ENCODE measurements at regions not wholly inside any gene's neighbourhood (a gene's known extent, or its start where the extent isn't known, plus 50 kb on each side); places are given as distances from the start of the nearest gene placed in this dataset.

- DNase-seq, result no peak
These were observed 162.1 kb downstream of the RAB11FIP2 start for GRCh38 chr10:117884592-117884991.

- DNase-seq, result no peak
These were observed 161.4 kb downstream of the RAB11FIP2 start for GRCh38 chr10:117885206-117885829.

- no peak for DNase-seq
These were observed 160.0 kb downstream of the RAB11FIP2 start for GRCh38 chr10:117886766-117887165.

GRCh38 chr10:117889664-117890063, 157.1 kb downstream of the RAB11FIP2 start:
- no peak for DNase-seq

GRCh38 chr10:117892681-117893220, 154.0 kb downstream of the RAB11FIP2 start:
- no peak for DNase-seq

- no peak for DNase-seq
These were observed 152.4 kb downstream of the RAB11FIP2 start for GRCh38 chr10:117894339-117894738.

- DNase-seq, result no peak
These were observed 150.2 kb downstream of the RAB11FIP2 start for GRCh38 chr10:117896517-117896916.

- no peak for DNase-seq
These were observed 147.5 kb downstream of the RAB11FIP2 start for GRCh38 chr10:117899181-117899683.

- peak; percentile 45 for DNase-seq
These were observed 146.5 kb downstream of the RAB11FIP2 start for GRCh38 chr10:117900280-117900679.

GRCh38 chr10:117903854-117904253, 142.9 kb downstream of the RAB11FIP2 start:
- no peak for DNase-seq

GRCh38 chr10:117905404-117905803, 141.3 kb downstream of the RAB11FIP2 start:
- DNase-seq, result no peak

GRCh38 chr10:117911684-117912083, 135.1 kb downstream of the RAB11FIP2 start:
- no peak for DNase-seq

GRCh38 chr10:117914334-117914733, 132.4 kb downstream of the RAB11FIP2 start:
- DNase-seq, result no peak

- no peak for DNase-seq
These were observed 125.8 kb downstream of the RAB11FIP2 start for GRCh38 chr10:117920956-117921355.

GRCh38 chr10:117921421-117921820, 125.3 kb downstream of the RAB11FIP2 start:
- DNase-seq, result no peak

GRCh38 chr10:117924820-117925219, 121.9 kb downstream of the RAB11FIP2 start:
- no peak for DNase-seq

- DNase-seq, result no peak
These were observed 121.4 kb downstream of the RAB11FIP2 start for GRCh38 chr10:117925369-117925768.

- DNase-seq, result no peak
These were observed 120.2 kb downstream of the RAB11FIP2 start for GRCh38 chr10:117926491-117926890.

GRCh38 chr10:117927332-117927731, 119.4 kb downstream of the RAB11FIP2 start:
- no peak for DNase-seq

GRCh38 chr10:117927871-117928270, 118.9 kb downstream of the RAB11FIP2 start:
- no peak for DNase-seq

GRCh38 chr10:117928281-117928680, 118.5 kb downstream of the RAB11FIP2 start:
- no peak for DNase-seq

GRCh38 chr10:117928741-117929140, 118.0 kb downstream of the RAB11FIP2 start:
- peak; percentile 15 for DNase-seq

GRCh38 chr10:117929327-117930067, 117.2 kb downstream of the RAB11FIP2 start:
- peak; percentile 84 for DNase-seq

GRCh38 chr10:117931078-117931477, 115.7 kb downstream of the RAB11FIP2 start:
- DNase-seq, result no peak
